ENCODE measurements at regions not wholly inside any gene's neighbourhood (a gene's known extent, or its start where the extent isn't known, plus 50 kb on each side); places are given as distances from the start of the nearest gene placed in this dataset.

- no peak for DNase-seq (ENCODE audit: low read depth, low spot score)
- H2AFZ ChIP-seq (ENCODE audit: low read depth, low read length): no peak overlapping the region
- H3K4me3 ChIP-seq (replicated peaks in 1 of 3; ENCODE audit: insufficient read depth in 1 of 3, low read depth in 1 of 3, low read length in 3 of 3): no peak overlapping the region
- H3K79me2 ChIP-seq (ENCODE audit: control insufficient read depth, insufficient read depth, low read length): no peaks in the 10 kb centered on the region
- dilution Hi-C loops (cut with MboI; ENCODE audit: extremely low pct_ligation_motif_present, low sequenced_read_pairs) (no loop called here), intact Hi-C loops (cut with micrococcal nuclease) (no loop called here)
- H3K4me2 ChIP-seq (ENCODE audit: insufficient read depth, low read length): no peak overlapping the region
- no peaks in the 10 kb centered on the region for H3K36me3 ChIP-seq (ENCODE audit: control insufficient read depth in 2 of 2, extremely low read depth in 1 of 2, insufficient read depth in 2 of 2, low read length in 2 of 2)
- H3K4me1 ChIP-seq (ENCODE audit: control insufficient read depth, extremely low read depth, insufficient read depth, low read length): no peaks in the 10 kb centered on the region
- no peaks in the 10 kb centered on the region for H3K9me1 ChIP-seq (replicated peaks; ENCODE audit: control insufficient read depth, extremely low read depth, insufficient read depth, low read length)
- no TSS peak for BruUV-seq (replicated peaks)
- TF ChIP-seq JUN (IDR thresholded peaks at IDR 0.05; ENCODE audit: borderline replicate concordance, insufficient read depth, insufficient read length, low read depth) (no peak), POLR2A (IDR thresholded peaks at IDR 0.05; ENCODE audit: low read depth, low read length) (no peak), GATA2 (IDR thresholded peaks at IDR 0.05; ENCODE audit: insufficient read depth, insufficient read length, low read depth, low read length) (no peak), FOS (IDR thresholded peaks at IDR 0.05; ENCODE audit: borderline replicate concordance, insufficient read depth, low read length) (no peak), POLR2AphosphoS5 (IDR thresholded peaks at IDR 0.05; ENCODE audit: insufficient read depth, low read depth, low read length) (no peak), EZH2 (IDR thresholded peaks at IDR 0.05; ENCODE audit: borderline replicate concordance, low read depth, low read length, severe bottlenecking) (no peak), CTCF (IDR thresholded peaks at IDR 0.05; ENCODE audit: extremely low read depth in 1 of 2, insufficient read depth in 1 of 2, low read depth in 1 of 2, low read length in 2 of 2) (no peak), MAX (IDR thresholded peaks at IDR 0.05; ENCODE audit: insufficient read depth, insufficient read length) (no peak)
- CTCF ChIA-PET: no interaction called here
- H3K9ac ChIP-seq (replicated peaks; ENCODE audit: extremely low read depth, insufficient read depth, low read length): no peak overlapping the region
- no peaks in the 10 kb centered on the region for H3K9me3 ChIP-seq (replicated peaks; ENCODE audit: control insufficient read depth, insufficient read depth, low read length)
- POLR2A ChIA-PET: no interaction called here
- H3K27me3 ChIP-seq (ENCODE audit: control insufficient read depth in 2 of 2, insufficient read depth in 2 of 2, low read length in 2 of 2): no peaks in the 10 kb centered on the region
- H3K27ac ChIP-seq (ENCODE audit: insufficient read depth, low read depth, low read length): no peak overlapping the region
- FAIRE-seq: no peak
- no peaks in the 10 kb centered on the region for H4K20me1 ChIP-seq (replicated peaks; ENCODE audit: control insufficient read depth, extremely low read depth, insufficient read depth, low read length)
Observed at GRCh38 chr5:116731432-116731831, 156.8 kb upstream of the SEMA6A start.
